NCI-H2227 (cell line): ENCODE measurements at regions not wholly inside any gene's neighbourhood (a gene's known extent, or its start where the extent isn't known, plus 50 kb on each side); places are given as distances from the start of the nearest gene placed in this dataset.

Source experiments
- DNase-seq: peaks from one replicate; lab custom pipeline; 2025; ENCODE audit not compliant: unreplicated experiment; lab: John Stamatoyannopoulos, UW

GRCh38 chr14:84006643-84007155 lies 1523.2 kb upstream of the FLRT2 start:
- peak; percentile 51 for DNase-seq

- DNase-seq = no peak
These were observed 1516.5 kb upstream of the FLRT2 start for GRCh38 chr14:84013424-84013823.

- no peak for DNase-seq
These were observed 1512.4 kb upstream of the FLRT2 start for GRCh38 chr14:84017495-84017894.

GRCh38 chr14:84021433-84021832 lies 1508.5 kb upstream of the FLRT2 start:
- no peak for DNase-seq

- DNase-seq = no peak
These were observed 1505.6 kb upstream of the FLRT2 start for GRCh38 chr14:84024231-84024820.

GRCh38 chr14:84025106-84026012 lies 1504.6 kb upstream of the FLRT2 start:
- DNase-seq = no peak

GRCh38 chr14:84027351-84027750 lies 1502.6 kb upstream of the FLRT2 start:
- no peak for DNase-seq

- no peak for DNase-seq
These were observed 1501.8 kb upstream of the FLRT2 start for GRCh38 chr14:84028080-84028604.

GRCh38 chr14:84029246-84029645 lies 1500.7 kb upstream of the FLRT2 start:
- DNase-seq = no peak

GRCh38 chr14:84029720-84030119 lies 1500.2 kb upstream of the FLRT2 start:
- DNase-seq = no peak

GRCh38 chr14:84036840-84037239 lies 1493.1 kb upstream of the FLRT2 start:
- no peak for DNase-seq

GRCh38 chr14:84037593-84037992 lies 1492.4 kb upstream of the FLRT2 start:
- no peak for DNase-seq

- DNase-seq = no peak
These were observed 1489.8 kb upstream of the FLRT2 start for GRCh38 chr14:84040101-84040500.

GRCh38 chr14:84041421-84041820 lies 1488.5 kb upstream of the FLRT2 start:
- DNase-seq = no peak

- DNase-seq = no peak
These were observed 1487.0 kb upstream of the FLRT2 start for GRCh38 chr14:84042992-84043391.

- no peak for DNase-seq
These were observed 1465.4 kb upstream of the FLRT2 start for GRCh38 chr14:84064316-84065125.

GRCh38 chr14:84065811-84066210 lies 1464.1 kb upstream of the FLRT2 start:
- DNase-seq = no peak

GRCh38 chr14:84068288-84068687 lies 1461.7 kb upstream of the FLRT2 start:
- no peak for DNase-seq

- no peak for DNase-seq
These were observed 1458.9 kb upstream of the FLRT2 start for GRCh38 chr14:84071061-84071460.

- DNase-seq = no peak
These were observed 1455.3 kb upstream of the FLRT2 start for GRCh38 chr14:84074626-84075025.

GRCh38 chr14:84080944-84081343 lies 1449.0 kb upstream of the FLRT2 start:
- no peak for DNase-seq
